Heart left ventricle (tissue), 13 donors: ENCODE measurements at regions not wholly inside any gene's neighbourhood (a gene's known extent, or its start where the extent isn't known, plus 50 kb on each side); places are given as distances from the start of the nearest gene placed in this dataset.

Experiments used
- POLR2A ChIP-seq, 2 donors: fragments of 450-650 bp; IDR thresholded peaks; one replicate each; pipeline ENCODE4 v1.6.1; 2017; ENCODE audit warnings: antibody characterized with exemption in 2 of 2, mild to moderate bottlenecking in 2 of 2, moderate library complexity in 2 of 2
- TF ChIP-seq, protein P1 (sequence below), 12 donors: fragments of 200-600 bp; sonication (generic) in 4 of 12; IDR thresholded peaks; one replicate each; pipeline versions ENCODE4 v1.5.0 to v1.8.0; 2018 to 2022; ENCODE audit warnings: antibody characterized with exemption in 12 of 12, mild to moderate bottlenecking in 5 of 12
- donor health status: ischemic (EF 13 %, LVEDD 7.1; RV severe dilation, severe dysfunction).
- donor health status: DM: no; HTN: yes; CAD: no.
- donor health status: DM: no; HTN: no; CAD: no.
- donor health status: ischemic (EF 25% LVEDD 6.9; RV normal size, moderate dysfunction).
- donor health status: ischemic (EF 25% LVEDD 5.7; RV mildly dilated, moderate dysfunction).
- donor health status: ischemic (EF 35%, LVEDD 5.7; RV mildly dilated, moderate dysfunction).
- donor health status: nonischemic (EF 11% LVEDD 7.7; RV severe dilation, severe dysfunction).
- donor health status: DM: yes; HTN: yes; CAD: no.
- donor health status: PGD.
- donor health status: ischemic (EF 29% LVEDD 5.4; RV normal size, mild dysfunction).
- donor health status: nonischemic (EF 23%, LVEDD 6.1; RV moderate dilation, normal function).

- TF ChIP-seq, protein P1, sequence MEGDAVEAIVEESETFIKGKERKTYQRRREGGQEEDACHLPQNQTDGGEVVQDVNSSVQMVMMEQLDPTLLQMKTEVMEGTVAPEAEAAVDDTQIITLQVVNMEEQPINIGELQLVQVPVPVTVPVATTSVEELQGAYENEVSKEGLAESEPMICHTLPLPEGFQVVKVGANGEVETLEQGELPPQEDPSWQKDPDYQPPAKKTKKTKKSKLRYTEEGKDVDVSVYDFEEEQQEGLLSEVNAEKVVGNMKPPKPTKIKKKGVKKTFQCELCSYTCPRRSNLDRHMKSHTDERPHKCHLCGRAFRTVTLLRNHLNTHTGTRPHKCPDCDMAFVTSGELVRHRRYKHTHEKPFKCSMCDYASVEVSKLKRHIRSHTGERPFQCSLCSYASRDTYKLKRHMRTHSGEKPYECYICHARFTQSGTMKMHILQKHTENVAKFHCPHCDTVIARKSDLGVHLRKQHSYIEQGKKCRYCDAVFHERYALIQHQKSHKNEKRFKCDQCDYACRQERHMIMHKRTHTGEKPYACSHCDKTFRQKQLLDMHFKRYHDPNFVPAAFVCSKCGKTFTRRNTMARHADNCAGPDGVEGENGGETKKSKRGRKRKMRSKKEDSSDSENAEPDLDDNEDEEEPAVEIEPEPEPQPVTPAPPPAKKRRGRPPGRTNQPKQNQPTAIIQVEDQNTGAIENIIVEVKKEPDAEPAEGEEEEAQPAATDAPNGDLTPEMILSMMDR (IDR thresholded peaks at IDR 0.05): no peak
- TF ChIP-seq POLR2A (IDR thresholded peaks at IDR 0.05): no peak
Observed at GRCh38 chr5:28084069-28084468, 1045.7 kb upstream of the CDH9 start.
